SH-SY5Y (cell line): ENCODE measurements at regions not wholly inside any gene's neighbourhood (a gene's known extent, or its start where the extent isn't known, plus 50 kb on each side); places are given as distances from the start of the nearest gene placed in this dataset.

Experiments
- GATA2 ChIP-seq: IDR thresholded peaks from 2 replicates; pipeline ENCODE4 v1.6.1; 2011; ENCODE audit warnings: mild to moderate bottlenecking, low read depth, low read length
- GATA3 ChIP-seq: IDR thresholded peaks from 2 replicates; pipeline ENCODE4 v1.6.1; 2011; ENCODE audit warnings: low read depth, mild to moderate bottlenecking, low read length, moderate library complexity

DNA sequence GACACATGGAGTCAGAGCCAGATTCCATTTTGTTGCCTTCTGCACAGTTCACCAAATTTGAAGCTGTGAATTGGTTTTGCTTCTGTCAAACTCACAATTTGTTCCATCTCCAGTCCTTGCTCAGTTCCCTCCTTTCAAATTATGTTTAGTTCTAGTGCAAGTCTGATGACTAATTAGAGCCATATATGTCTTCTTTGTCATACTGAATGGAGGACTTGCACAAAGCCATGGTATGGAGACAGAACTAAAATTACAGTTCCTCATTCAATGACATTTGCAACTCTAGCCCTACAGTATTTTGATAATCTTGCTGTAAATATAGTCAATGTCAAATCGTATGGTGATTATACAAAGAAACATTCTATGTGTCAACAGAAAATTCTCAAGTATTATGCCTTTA is 936.9 kb upstream of the CELF4 start:
- TF ChIP-seq GATA2: no peak
- TF ChIP-seq GATA3: no peak
